HG02970 (cell line): ENCODE measurements at regions not wholly inside any gene's neighbourhood (a gene's known extent, or its start where the extent isn't known, plus 50 kb on each side); places are given as distances from the start of the nearest gene placed in this dataset.
"Not testable (repeated sequence)": the region's sequence is repeated elsewhere in the genome, so short reads cannot be mapped to it uniquely, and the experiment has no call there.

Experiments used
- ATAC-seq: cut with Tn5 transposase; IDR thresholded peaks from one replicate; pipeline ENCODE4 v1.9.1; 2021; ENCODE audit warnings: mild to moderate bottlenecking, moderate library complexity, moderate number of reproducible peaks; ENCODE audit not compliant: unreplicated experiment, low FRiP score

GRCh38 chr6:25207453-25208155 lies 71.6 kb upstream of the CARMIL1 start:
- ATAC-seq, result not testable (repeated sequence)

GRCh38 chr6:25215881-25216280 lies 63.3 kb upstream of the CARMIL1 start:
- ATAC-seq, result no peak

GRCh38 chr6:25217302-25217701 lies 61.9 kb upstream of the CARMIL1 start:
- no peak for ATAC-seq

GRCh38 chr6:25217829-25218228 lies 61.3 kb upstream of the CARMIL1 start:
- no peak for ATAC-seq

GRCh38 chr6:25218346-25218745 lies 60.8 kb upstream of the CARMIL1 start:
- ATAC-seq, result no peak

GRCh38 chr6:25219216-25219916 lies 59.8 kb upstream of the CARMIL1 start:
- ATAC-seq, result no peak

GRCh38 chr6:25219917-25220278 lies 59.3 kb upstream of the CARMIL1 start:
- no peak for ATAC-seq

- ATAC-seq, result no peak
These were observed 58.3 kb upstream of the CARMIL1 start for GRCh38 chr6:25220857-25221256.

- ATAC-seq, result no peak
These were observed 57.0 kb upstream of the CARMIL1 start for GRCh38 chr6:25222006-25222678.

- no peak for ATAC-seq
These were observed 55.6 kb upstream of the CARMIL1 start for GRCh38 chr6:25223490-25223991.

GRCh38 chr6:25224242-25224641 lies 54.9 kb upstream of the CARMIL1 start:
- ATAC-seq, result no peak

GRCh38 chr6:25227854-25228253 lies 51.3 kb upstream of the CARMIL1 start:
- no peak for ATAC-seq
